ENCODE measurements at regions not wholly inside any gene's neighbourhood (a gene's known extent, or its start where the extent isn't known, plus 50 kb on each side); places are given as distances from the start of the nearest gene placed in this dataset.

- Mint-ChIP-seq H3K27me3 (ENCODE audit: low read depth, poor library complexity) (peaks cover 33% of the 10 kb centered on the region), H3K4me1 (no peaks in the 10 kb centered on the region), H3K4me3 (no peak overlapping the region), H3K9me3 (no peaks in the 10 kb centered on the region), H3K27ac (no peak overlapping the region), H3K36me3 (ENCODE audit: low read depth) (no peaks in the 10 kb centered on the region)
- DNase-seq: no peak
- TF ChIP-seq CTCF (IDR thresholded peaks at IDR 0.05): no peak
Observed at GRCh38 chr1:36692465-36693160, 209.9 kb upstream of the CSF3R start.

- H3K4me1 Mint-ChIP-seq: no peaks in the 10 kb centered on the region
- H3K36me3 Mint-ChIP-seq (ENCODE audit: low read depth): no peaks in the 10 kb centered on the region
- H3K4me3 Mint-ChIP-seq: no peak overlapping the region
- no peak for DNase-seq
- no peaks in the 10 kb centered on the region for H3K9me3 Mint-ChIP-seq
- no peak for TF ChIP-seq CTCF (IDR thresholded peaks at IDR 0.05)
- H3K27me3 Mint-ChIP-seq (ENCODE audit: low read depth, poor library complexity): peaks cover 37% of the 10 kb centered on the region
- no peak overlapping the region for H3K27ac Mint-ChIP-seq
Observed at GRCh38 chr1:36691374-36691773, 208.7 kb upstream of the CSF3R start.

GRCh38 chr1:36689992-36690391 is 207.3 kb upstream of the CSF3R start:
- peaks cover 27% of the 10 kb centered on the region for H3K27me3 Mint-ChIP-seq (ENCODE audit: low read depth, poor library complexity)
- no peak overlapping the region for H3K4me3 Mint-ChIP-seq
- DNase-seq: no peak
- no peak overlapping the region for H3K27ac Mint-ChIP-seq
- no peak for TF ChIP-seq CTCF (IDR thresholded peaks at IDR 0.05)
- H3K9me3 Mint-ChIP-seq: no peaks in the 10 kb centered on the region
- H3K4me1 Mint-ChIP-seq: no peaks in the 10 kb centered on the region
- no peaks in the 10 kb centered on the region for H3K36me3 Mint-ChIP-seq (ENCODE audit: low read depth)

GRCh38 chr1:36687312-36687711 is 204.6 kb upstream of the CSF3R start:
- no peak for TF ChIP-seq CTCF (IDR thresholded peaks at IDR 0.05)
- no peak overlapping the region for H3K27ac Mint-ChIP-seq
- no peaks in the 10 kb centered on the region for H3K4me1 Mint-ChIP-seq
- no peak overlapping the region for H3K4me3 Mint-ChIP-seq
- peaks cover 27% of the 10 kb centered on the region for H3K27me3 Mint-ChIP-seq (ENCODE audit: low read depth, poor library complexity)
- no peaks in the 10 kb centered on the region for H3K9me3 Mint-ChIP-seq
- no peak for DNase-seq
- no peaks in the 10 kb centered on the region for H3K36me3 Mint-ChIP-seq (ENCODE audit: low read depth)

GRCh38 chr1:36675931-36676562 is 193.3 kb upstream of the CSF3R start:
- Mint-ChIP-seq H3K4me3 (no peak overlapping the region), H3K27ac (no peak overlapping the region), H3K27me3 (ENCODE audit: low read depth, poor library complexity) (peaks cover 53% of the 10 kb centered on the region), H3K36me3 (ENCODE audit: low read depth) (no peaks in the 10 kb centered on the region), H3K9me3 (no peaks in the 10 kb centered on the region), H3K4me1 (no peaks in the 10 kb centered on the region)
- TF ChIP-seq CTCF (IDR thresholded peaks at IDR 0.05): no peak
- DNase-seq: no peak

- Mint-ChIP-seq H3K9me3 (no peaks in the 10 kb centered on the region), H3K4me1 (peaks cover 4% of the 10 kb centered on the region), H3K27me3 (ENCODE audit: low read depth, poor library complexity) (peaks cover 46% of the 10 kb centered on the region), H3K36me3 (ENCODE audit: low read depth) (no peaks in the 10 kb centered on the region), H3K4me3 (no peak overlapping the region), H3K27ac (no peak overlapping the region)
- TF ChIP-seq CTCF (IDR thresholded peaks at IDR 0.05): no peak
- no peak for DNase-seq
Observed at GRCh38 chr1:36675106-36675505, 192.4 kb upstream of the CSF3R start.
